HG03045 (cell line): ENCODE measurements at regions not wholly inside any gene's neighbourhood (a gene's known extent, or its start where the extent isn't known, plus 50 kb on each side); places are given as distances from the start of the nearest gene placed in this dataset.

Source experiments
- ATAC-seq: cut with Tn5 transposase; IDR thresholded peaks from one replicate; pipeline ENCODE4 v1.9.1; 2021; ENCODE audit warnings: mild to moderate bottlenecking, moderate library complexity; ENCODE audit not compliant: unreplicated experiment

GRCh38 chr5:148941810-148942209, 115.4 kb downstream of the ADRB2 start:
- no peak for ATAC-seq

- ATAC-seq = no peak
Measured at GRCh38 chr5:148949841-148950470, 112.9 kb downstream of the SH3TC2 start.

- ATAC-seq = no peak
Measured at GRCh38 chr5:148950471-148950863, 112.4 kb downstream of the SH3TC2 start.

GRCh38 chr5:148950892-148951291, 112.0 kb downstream of the SH3TC2 start:
- ATAC-seq = no peak

- no peak for ATAC-seq
Measured at GRCh38 chr5:148951612-148952011, 111.2 kb downstream of the SH3TC2 start.

- ATAC-seq = no peak
Measured at GRCh38 chr5:148952097-148952867, 110.6 kb downstream of the SH3TC2 start.

- ATAC-seq = no peak
Measured at GRCh38 chr5:148953711-148954110, 109.2 kb downstream of the SH3TC2 start.
